ENCODE measurements at regions not wholly inside any gene's neighbourhood (a gene's known extent, or its start where the extent isn't known, plus 50 kb on each side); places are given as distances from the start of the nearest gene placed in this dataset.
A peak's percentile ranks its signal among the peaks of the same experiment; 100 is the strongest.

DNA sequence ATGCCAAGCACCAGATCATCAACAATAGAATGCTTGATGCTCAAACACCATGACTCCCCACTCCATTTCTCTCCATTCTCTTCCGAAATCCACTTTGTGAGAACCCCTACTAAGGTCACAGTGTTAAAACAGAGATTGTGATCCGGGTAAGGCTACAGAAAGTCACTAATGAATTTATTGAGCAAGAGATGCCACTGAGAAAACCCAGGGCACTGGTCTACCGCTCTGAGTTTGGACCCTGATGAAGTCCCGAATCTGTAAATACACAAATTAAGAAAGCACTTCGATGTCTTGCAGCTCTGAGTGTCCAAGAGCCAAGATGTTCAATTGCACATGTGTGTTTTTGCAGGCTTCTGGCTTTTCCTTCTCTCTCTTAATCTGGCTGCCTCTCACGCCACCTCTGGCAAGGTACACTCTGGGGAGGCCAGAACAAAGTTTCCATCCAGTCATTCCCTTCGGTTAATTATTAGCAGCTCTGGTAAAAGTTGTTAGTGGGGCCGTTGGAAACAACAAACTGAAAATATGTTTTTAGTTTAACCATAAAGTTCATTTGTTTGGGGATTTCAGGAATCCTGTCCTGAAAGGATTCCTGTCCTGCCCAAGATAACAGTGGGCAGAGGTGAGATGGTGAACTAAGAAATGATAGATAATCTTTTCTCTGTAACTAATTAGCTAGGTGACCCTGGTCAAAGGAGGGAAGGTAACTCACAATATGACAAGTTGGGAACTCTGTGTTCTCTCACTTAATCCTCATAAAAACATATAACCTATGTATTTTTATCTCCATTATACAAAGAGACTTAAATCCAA, 75.4 kb downstream of the BTG1 start:
- peak overlapping the region in 1 of 3 donors; percentile 25 for H3K4me3 ChIP-seq (ENCODE audit: low read depth in 1 of 3, low read length in 3 of 3)
- peak overlapping the region; percentile 28 to 72 for H3K9ac ChIP-seq (ENCODE audit: low read depth in 1 of 2, low read length in 2 of 2)
- H3K36me3 ChIP-seq (ENCODE audit: control insufficient read depth in 4 of 4, insufficient read depth in 3 of 4, low read depth in 1 of 4, low read length in 3 of 4), result peaks cover 0 to 1% (median 0%) of the 10 kb centered on the region in 4 donors
- H3K4me1 ChIP-seq (ENCODE audit: control insufficient read depth in 4 of 4, insufficient read depth in 4 of 4, low read length in 3 of 4), result peaks cover 8 to 31% (median 25%) of the 10 kb centered on the region in 4 donors
- H3K27me3 ChIP-seq (ENCODE audit: control insufficient read depth in 4 of 4, insufficient read depth in 4 of 4, low read length in 3 of 4), result no peaks in the 10 kb centered on the region
- peak overlapping the region; percentile 85 to 94 for H3K27ac ChIP-seq (ENCODE audit: low read depth in 1 of 2, low read length in 2 of 2)
- DNase-seq (ENCODE audit: low spot score), result peak; percentile 38
- peak; percentile 77 for TF ChIP-seq SP1 (IDR thresholded peaks at IDR 0.05)
- peak; percentile 53 to 83 for TF ChIP-seq EGR1 (IDR thresholded peaks at IDR 0.05; ENCODE audit: low read depth in 2 of 2)
- peak; percentile 44 for TF ChIP-seq REST (IDR thresholded peaks at IDR 0.05)
- TF ChIP-seq HNF4G (IDR thresholded peaks at IDR 0.05), result no peak
- TF ChIP-seq, protein P1, sequence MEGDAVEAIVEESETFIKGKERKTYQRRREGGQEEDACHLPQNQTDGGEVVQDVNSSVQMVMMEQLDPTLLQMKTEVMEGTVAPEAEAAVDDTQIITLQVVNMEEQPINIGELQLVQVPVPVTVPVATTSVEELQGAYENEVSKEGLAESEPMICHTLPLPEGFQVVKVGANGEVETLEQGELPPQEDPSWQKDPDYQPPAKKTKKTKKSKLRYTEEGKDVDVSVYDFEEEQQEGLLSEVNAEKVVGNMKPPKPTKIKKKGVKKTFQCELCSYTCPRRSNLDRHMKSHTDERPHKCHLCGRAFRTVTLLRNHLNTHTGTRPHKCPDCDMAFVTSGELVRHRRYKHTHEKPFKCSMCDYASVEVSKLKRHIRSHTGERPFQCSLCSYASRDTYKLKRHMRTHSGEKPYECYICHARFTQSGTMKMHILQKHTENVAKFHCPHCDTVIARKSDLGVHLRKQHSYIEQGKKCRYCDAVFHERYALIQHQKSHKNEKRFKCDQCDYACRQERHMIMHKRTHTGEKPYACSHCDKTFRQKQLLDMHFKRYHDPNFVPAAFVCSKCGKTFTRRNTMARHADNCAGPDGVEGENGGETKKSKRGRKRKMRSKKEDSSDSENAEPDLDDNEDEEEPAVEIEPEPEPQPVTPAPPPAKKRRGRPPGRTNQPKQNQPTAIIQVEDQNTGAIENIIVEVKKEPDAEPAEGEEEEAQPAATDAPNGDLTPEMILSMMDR (IDR thresholded peaks at IDR 0.05; ENCODE audit: low read depth, low read length, missing input control), result no peak
- no peak for TF ChIP-seq YY1 (IDR thresholded peaks at IDR 0.05)
- peak; percentile 33 for TF ChIP-seq TAF1 (conservative IDR thresholded peaks at IDR 0.05)
- TF ChIP-seq FOXA2 (IDR thresholded peaks at IDR 0.05), result no peak
- peak; percentile 65 to 79 for TF ChIP-seq RXRA (IDR thresholded peaks at IDR 0.05)
- TF ChIP-seq JUND (IDR thresholded peaks at IDR 0.05), result peak; percentile 71 to 75
- TF ChIP-seq HNF4A (conservative IDR thresholded peaks at IDR 0.05), result peak; percentile 70 to 73
- TF ChIP-seq, protein P2, sequence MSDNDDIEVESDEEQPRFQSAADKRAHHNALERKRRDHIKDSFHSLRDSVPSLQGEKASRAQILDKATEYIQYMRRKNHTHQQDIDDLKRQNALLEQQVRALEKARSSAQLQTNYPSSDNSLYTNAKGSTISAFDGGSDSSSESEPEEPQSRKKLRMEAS (IDR thresholded peaks at IDR 0.05), result no peak
- no peak for TF ChIP-seq FOXA1 (IDR thresholded peaks at IDR 0.05)
- TF ChIP-seq, protein P3, sequence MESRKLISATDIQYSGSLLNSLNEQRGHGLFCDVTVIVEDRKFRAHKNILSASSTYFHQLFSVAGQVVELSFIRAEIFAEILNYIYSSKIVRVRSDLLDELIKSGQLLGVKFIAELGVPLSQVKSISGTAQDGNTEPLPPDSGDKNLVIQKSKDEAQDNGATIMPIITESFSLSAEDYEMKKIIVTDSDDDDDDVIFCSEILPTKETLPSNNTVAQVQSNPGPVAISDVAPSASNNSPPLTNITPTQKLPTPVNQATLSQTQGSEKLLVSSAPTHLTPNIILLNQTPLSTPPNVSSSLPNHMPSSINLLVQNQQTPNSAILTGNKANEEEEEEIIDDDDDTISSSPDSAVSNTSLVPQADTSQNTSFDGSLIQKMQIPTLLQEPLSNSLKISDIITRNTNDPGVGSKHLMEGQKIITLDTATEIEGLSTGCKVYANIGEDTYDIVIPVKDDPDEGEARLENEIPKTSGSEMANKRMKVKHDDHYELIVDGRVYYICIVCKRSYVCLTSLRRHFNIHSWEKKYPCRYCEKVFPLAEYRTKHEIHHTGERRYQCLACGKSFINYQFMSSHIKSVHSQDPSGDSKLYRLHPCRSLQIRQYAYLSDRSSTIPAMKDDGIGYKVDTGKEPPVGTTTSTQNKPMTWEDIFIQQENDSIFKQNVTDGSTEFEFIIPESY (IDR thresholded peaks at IDR 0.05), result peak; percentile 16
- TF ChIP-seq ATF3 (IDR thresholded peaks at IDR 0.05), result peak; percentile 53
- peak; percentile 53 to 59 for TF ChIP-seq RAD21 (IDR thresholded peaks at IDR 0.05)
- TF ChIP-seq NR2F2 (IDR thresholded peaks at IDR 0.05), result no peak
- TF ChIP-seq GABPA (IDR thresholded peaks at IDR 0.05 in 1 of 2, conservative IDR thresholded peaks at IDR 0.05 in 1 of 2), result no peak
- 30% methylated on average over 8 of the region's 8 CpGs for WGBS
- no peaks in the 10 kb centered on the region for H3K9me3 ChIP-seq (ENCODE audit: control insufficient read depth in 4 of 4, low read length in 3 of 4)

Measured in liver (tissue), 8 donors.